Activated T-cell treated with anti-CD3 and anti-CD28 coated beads, Interleukin-2, amount 50 U/mL, for 48 hours (primary cell): ENCODE measurements at regions not wholly inside any gene's neighbourhood (a gene's known extent, or its start where the extent isn't known, plus 50 kb on each side); places are given as distances from the start of the nearest gene placed in this dataset.

ENCODE experiments used
- DNase-seq, 2 experiments: peaks; one replicate each; pipeline ENCODE4 v3.0.0-alpha.2; 2020

GRCh38 chr9:89920951-89921350 lies 316.1 kb downstream of the GADD45G start:
- DNase-seq: no peak

- DNase-seq: no peak
Observed at GRCh38 chr9:89922099-89922498, 317.3 kb downstream of the GADD45G start.

DNA sequence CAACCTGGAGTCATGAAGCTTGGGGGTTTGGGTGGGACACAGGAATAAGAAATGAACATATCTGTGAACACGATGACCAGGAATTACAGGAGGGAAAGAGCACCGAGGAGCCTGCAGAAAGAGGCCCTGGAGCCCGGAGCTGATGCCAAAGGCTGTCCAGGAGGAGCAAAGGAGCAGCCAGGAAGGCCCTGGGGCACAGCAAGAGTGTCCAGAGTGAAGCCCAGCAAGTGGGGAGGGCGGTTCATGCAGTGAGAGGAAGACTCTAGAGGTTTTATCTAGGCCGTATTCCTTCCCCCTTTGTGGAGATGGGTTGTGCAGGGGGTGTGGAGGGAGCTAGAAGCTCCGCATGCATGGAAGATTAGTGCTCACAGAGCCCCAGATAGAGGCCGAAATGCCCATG lies 318.4 kb downstream of the GADD45G start:
- DNase-seq: no peak

GRCh38 chr9:89923961-89924504 lies 319.2 kb downstream of the GADD45G start:
- DNase-seq: peak; percentile 77 to 78

DNA sequence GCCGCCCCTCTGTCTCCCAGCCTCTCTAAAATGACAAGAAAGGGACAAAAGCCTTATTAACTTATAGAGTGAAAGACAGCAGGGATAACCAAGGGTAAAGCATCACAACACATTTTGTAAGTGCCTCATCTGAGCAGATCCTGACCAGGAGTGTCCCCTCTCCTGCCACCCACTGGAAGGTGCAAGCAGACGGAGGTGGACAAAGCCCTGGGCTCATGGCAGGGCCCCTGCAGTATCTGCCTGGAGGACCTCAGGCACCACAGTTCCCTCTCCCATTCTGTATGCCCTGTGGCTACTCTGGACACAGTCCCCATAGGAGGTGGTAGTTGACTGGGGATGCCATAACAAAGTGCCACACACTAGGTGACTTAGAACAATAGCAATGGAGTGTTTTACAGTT lies 319.8 kb downstream of the GADD45G start:
- DNase-seq: no peak

- DNase-seq: no peak
Observed at GRCh38 chr9:89926167-89926566, 321.4 kb downstream of the GADD45G start.

DNA sequence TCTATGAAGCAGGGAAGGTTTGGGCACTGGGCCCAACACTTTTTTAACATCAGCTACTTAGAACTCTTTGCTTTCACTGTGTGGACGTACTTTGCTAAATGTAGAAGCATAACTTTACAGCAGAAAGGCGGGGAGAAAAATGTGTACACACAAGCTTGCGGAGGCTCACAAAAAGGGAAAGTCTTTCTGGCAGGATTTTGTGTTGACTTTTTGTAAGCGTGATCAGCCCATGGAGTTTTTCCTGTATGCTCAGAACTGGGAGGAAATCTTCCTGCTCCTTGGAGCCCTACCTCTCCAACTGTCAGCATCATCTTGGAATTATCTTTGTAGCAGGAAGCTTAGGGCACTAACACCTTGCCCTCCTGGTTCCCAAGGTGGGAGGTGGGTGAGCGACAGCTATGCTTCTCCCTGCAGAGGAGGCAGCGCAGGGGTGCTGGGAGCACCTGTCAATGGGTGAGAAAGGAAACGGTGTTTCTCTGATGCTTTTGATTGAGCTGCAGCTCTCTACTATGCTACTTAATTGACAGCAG lies 321.9 kb downstream of the GADD45G start:
- no peak for DNase-seq

DNA sequence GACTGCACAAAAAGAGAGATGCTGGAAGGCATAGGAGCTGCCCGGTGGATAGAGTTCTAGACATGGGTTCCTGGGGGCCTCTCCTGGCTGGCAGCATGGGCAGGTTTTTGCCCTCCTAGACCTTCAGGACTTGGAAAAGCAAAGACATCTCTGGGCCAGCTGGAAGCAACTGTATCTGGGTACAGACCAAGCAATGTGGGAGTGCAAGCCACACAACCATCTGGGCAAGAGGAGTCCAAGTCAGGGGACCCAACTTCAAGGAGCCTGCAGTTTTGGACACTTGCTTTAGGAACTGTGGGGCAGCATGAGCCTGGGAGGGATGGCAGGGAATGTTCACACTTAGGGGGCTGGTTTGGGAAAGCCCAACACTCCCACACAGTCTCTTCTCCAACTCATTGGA lies 323.3 kb downstream of the GADD45G start:
- DNase-seq: no peak

- DNase-seq: no peak
Observed at GRCh38 chr9:89928521-89929275, 323.9 kb downstream of the GADD45G start.

DNA sequence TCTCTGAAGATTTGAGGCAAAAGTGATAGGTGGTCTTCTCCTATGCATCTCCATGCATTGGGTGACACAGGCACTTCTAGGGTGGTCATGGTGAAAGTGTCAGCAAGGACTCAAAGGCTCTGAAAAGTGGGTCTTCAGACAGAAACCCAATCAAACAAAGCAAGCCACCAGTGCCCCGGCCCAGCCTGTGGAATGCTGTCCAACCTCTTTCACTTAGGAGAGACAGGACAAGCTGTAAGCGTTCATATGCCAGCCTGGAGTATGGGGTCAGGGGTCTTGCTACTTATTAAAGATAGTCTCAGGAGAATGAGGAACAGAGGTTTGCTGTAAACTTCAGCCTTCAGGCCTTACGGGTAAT lies 324.5 kb downstream of the GADD45G start:
- no peak for DNase-seq

DNA sequence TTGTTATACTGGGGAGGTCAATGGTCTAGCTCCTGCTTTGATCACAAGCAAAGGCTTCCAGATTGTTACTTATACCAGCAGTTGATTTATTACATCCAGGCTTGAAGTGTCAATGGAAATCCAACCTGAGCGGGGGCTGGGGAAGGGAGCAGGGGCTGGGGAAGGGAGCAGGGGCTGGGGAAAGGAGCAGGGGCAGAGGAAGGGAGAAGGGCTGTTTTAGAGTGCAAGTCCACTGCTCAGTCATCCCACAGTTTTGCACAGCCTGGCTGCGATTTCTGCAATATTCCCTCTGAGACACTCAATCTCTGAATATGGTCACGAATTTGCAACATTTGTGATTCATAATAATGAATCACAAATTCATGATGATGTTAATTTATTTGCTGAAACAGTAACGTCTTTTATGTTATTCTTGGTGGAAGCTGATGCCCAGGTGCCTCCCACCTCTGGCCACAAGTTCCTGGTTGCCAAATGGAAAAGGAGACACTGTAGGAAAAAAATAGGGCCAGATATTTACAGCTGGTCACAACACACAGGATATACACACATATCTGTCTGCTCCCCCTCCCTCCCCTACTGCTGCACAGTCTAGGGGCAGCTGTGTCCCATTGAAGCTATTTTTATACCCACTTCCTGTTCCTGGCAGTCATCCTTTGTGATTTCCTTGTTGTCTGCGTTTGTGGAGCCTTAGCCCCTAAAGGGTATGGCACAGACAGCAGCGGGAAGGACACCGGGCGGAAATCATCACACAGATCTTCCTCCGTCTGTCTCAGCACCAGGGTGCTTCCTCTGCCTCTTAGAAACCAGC lies 325.1 kb downstream of the GADD45G start:
- DNase-seq: no peak

- DNase-seq: no peak
Observed at GRCh38 chr9:89933578-89933977, 328.8 kb downstream of the GADD45G start.

- DNase-seq: no peak
Observed at GRCh38 chr9:89935115-89935514, 330.3 kb downstream of the GADD45G start.

DNA sequence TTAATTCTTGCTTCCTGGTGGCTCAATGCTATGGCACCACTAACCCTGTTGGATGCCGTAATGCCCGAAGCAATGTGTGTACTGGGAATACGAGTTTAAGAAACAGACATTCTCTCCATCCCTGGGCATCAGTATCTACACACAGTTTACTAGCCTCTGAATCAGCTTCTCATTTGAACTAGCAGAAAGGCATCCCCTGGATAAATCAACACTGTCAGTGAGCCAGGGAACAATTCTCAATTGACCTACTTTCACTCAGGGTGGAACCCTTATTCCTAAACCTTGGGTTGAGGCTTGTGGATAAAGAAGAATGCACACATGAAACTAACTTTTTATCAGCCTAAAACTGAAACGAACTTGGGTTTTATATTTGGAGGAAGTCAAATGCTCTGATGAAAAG lies 331.0 kb downstream of the GADD45G start:
- DNase-seq: no peak

GRCh38 chr9:89937051-89937450 lies 332.2 kb downstream of the GADD45G start:
- no peak for DNase-seq

DNA sequence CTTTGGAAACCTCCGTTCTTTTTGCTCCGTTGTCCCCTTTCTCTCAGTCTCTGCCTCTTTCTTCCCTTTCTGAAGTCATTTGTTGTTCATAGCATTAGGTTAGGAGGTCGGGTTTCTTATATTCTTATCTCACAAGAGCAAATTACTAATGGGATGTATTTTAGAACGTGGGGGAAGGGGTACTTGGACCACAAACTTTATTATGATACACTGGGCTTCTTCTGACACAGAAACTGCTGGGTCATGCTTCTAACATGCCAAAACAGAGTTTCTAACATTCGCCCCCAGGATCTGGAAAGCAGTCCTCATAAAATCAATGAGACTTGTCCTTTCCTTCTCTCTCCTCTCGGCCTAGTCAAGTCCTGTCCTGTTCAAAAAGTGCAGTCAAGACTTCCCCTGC lies 334.4 kb downstream of the GADD45G start:
- DNase-seq: no peak

GRCh38 chr9:89939626-89940292 lies 334.9 kb downstream of the GADD45G start:
- no peak for DNase-seq

- DNase-seq: no peak
Observed at GRCh38 chr9:89940625-89941024, 335.8 kb downstream of the GADD45G start.

- peak in 1 of 2 experiments; percentile 11 for DNase-seq
Observed at GRCh38 chr9:89941875-89942274, 337.1 kb downstream of the GADD45G start.

- DNase-seq: no peak
Observed at GRCh38 chr9:89942643-89943042, 337.8 kb downstream of the GADD45G start.

GRCh38 chr9:89943309-89943708 lies 338.5 kb downstream of the GADD45G start:
- no peak for DNase-seq

DNA sequence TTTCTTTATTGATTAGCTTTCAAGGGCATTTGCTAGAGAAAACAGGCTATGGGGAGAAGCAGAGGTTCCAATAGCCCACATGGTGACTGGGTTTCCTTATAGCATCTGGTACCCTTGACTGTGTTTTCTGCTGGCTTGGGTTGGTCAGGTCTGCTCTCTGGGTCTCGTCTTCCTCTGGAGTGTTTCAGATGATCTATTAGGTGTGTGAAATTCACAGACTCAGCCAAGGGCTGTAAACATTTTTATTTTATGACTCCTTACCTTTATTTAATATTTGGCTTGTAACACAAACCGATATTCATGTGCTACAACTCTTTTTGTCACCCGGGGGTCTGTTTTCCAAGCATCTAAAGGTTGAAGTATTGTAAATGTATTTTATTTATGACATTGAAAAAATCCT lies 338.9 kb downstream of the GADD45G start:
- DNase-seq: no peak

DNA sequence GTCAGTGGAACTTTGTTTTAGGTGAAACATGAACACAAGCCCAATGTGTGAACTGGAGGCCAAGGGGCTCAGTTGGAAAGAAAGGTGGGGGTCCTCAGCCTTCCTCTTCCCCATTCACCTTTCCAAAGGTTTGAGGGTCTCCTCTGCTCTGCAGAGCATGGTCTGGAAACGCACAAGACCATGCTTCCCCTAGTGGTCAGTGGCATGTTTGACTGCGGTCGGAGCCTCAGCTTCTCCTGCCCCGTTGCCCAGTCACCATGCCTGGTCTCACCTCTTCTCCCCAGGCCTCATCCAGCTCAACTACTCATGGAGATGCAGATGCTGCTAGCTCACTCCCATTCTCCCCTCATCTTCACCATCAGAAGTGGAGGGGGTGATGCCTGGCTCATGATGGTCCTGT lies 340.3 kb downstream of the GADD45G start:
- DNase-seq: no peak
